ENCODE measurements at regions not wholly inside any gene's neighbourhood (a gene's known extent, or its start where the extent isn't known, plus 50 kb on each side); places are given as distances from the start of the nearest gene placed in this dataset.

- H3K4me3 ChIP-seq (ENCODE audit: control extremely low read depth in 1 of 5, extremely low read depth in 1 of 5, insufficient read depth in 1 of 5, low read depth in 2 of 5, low read length in 4 of 5) = no peak overlapping the region
- ChIA-PET CTCF (no interaction called here), POLR2A (no interaction called here)
- no peaks in the 10 kb centered on the region for H3K36me3 ChIP-seq (replicated peaks in 1 of 2; ENCODE audit: control extremely low read depth in 1 of 2, control insufficient read depth in 1 of 2, extremely low read depth in 1 of 2, insufficient read depth in 2 of 2, low read length in 1 of 2)
- Mint-ChIP-seq H3K27ac (no peak overlapping the region), H3K4me1 (no peaks in the 10 kb centered on the region), H3K4me3 (no peak overlapping the region), H3K27me3 (peaks cover under 1% of the 10 kb centered on the region), H3K9me3 (ENCODE audit: insufficient read depth) (no peaks in the 10 kb centered on the region)
- WGBS (ENCODE audit: insufficient coverage) = no CpG with 5 or more reads among the region's 1 CpG
- TF ChIP-seq EZH2 (IDR thresholded peaks at IDR 0.05; ENCODE audit: borderline replicate concordance, insufficient read depth, low read depth, low read length, poor library complexity, severe bottlenecking) = no peak
- TF ChIP-seq, protein P1, sequence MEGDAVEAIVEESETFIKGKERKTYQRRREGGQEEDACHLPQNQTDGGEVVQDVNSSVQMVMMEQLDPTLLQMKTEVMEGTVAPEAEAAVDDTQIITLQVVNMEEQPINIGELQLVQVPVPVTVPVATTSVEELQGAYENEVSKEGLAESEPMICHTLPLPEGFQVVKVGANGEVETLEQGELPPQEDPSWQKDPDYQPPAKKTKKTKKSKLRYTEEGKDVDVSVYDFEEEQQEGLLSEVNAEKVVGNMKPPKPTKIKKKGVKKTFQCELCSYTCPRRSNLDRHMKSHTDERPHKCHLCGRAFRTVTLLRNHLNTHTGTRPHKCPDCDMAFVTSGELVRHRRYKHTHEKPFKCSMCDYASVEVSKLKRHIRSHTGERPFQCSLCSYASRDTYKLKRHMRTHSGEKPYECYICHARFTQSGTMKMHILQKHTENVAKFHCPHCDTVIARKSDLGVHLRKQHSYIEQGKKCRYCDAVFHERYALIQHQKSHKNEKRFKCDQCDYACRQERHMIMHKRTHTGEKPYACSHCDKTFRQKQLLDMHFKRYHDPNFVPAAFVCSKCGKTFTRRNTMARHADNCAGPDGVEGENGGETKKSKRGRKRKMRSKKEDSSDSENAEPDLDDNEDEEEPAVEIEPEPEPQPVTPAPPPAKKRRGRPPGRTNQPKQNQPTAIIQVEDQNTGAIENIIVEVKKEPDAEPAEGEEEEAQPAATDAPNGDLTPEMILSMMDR (IDR thresholded peaks at IDR 0.05) = no peak
- no peaks in the 10 kb centered on the region for H3K27me3 ChIP-seq (replicated peaks in 1 of 4; ENCODE audit: control extremely low read depth in 1 of 4, control insufficient read depth in 3 of 4, insufficient read depth in 4 of 4, low read length in 3 of 4)
- H4K20me1 ChIP-seq (ENCODE audit: control insufficient read depth, insufficient read depth, low read length, poor library complexity, severe bottlenecking) = no peaks in the 10 kb centered on the region
- H2AFZ ChIP-seq (ENCODE audit: insufficient read depth, low read depth, low read length, poor library complexity, severe bottlenecking) = no peak overlapping the region
- ATAC-seq (ENCODE audit: low read depth) = no peak
- H3K4me2 ChIP-seq (replicated peaks; ENCODE audit: low read depth, low read length, poor library complexity, severe bottlenecking) = no peak overlapping the region
- H3K79me2 ChIP-seq (ENCODE audit: control insufficient read depth, insufficient read depth, low read length) = no peaks in the 10 kb centered on the region
- no peak for DNase-seq
- intact Hi-C loops (cut with micrococcal nuclease) = no loop called here
- no peak overlapping the region for H3K27ac ChIP-seq (ENCODE audit: low read length in 2 of 2)
- no peaks in the 10 kb centered on the region for H3K9me3 ChIP-seq (ENCODE audit: control extremely low read depth in 1 of 3, control insufficient read depth in 2 of 3, insufficient read depth in 1 of 3, low read length in 2 of 3)
- H3K9ac ChIP-seq (ENCODE audit: low read length) = no peak overlapping the region
- H3K4me1 ChIP-seq (ENCODE audit: control insufficient read depth in 2 of 2, insufficient read depth in 2 of 2, low read length in 2 of 2) = no peaks in the 10 kb centered on the region
Measured at GRCh38 chr7:41445432-41445831, 257.5 kb downstream of the INHBA start.

DNA sequence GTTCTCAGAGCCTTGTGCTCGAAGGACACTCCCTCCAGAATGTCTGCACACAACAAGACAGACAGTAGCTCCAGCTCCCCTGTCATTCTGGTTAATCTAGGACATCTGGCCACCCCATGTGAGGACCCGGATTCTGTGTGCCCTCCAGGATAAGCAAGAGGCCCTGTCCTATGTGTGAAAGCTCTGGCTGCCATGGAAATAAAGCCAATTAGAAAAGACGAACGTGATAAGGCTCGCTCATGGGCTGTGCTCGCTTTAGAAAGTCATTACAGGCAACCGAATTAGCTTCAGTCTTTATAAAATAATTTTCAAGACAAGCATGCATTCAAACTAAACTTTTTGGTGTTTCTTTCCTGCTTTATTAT lies 263.4 kb downstream of the INHBA start:
- Histone ChIP-seq H3K4me2 (replicated peaks; ENCODE audit: low read depth, low read length, poor library complexity, severe bottlenecking) (no peak overlapping the region), H3K9me3 (ENCODE audit: control extremely low read depth in 1 of 3, control insufficient read depth in 2 of 3, insufficient read depth in 1 of 3, low read length in 2 of 3) (peaks cover 0 to 4% (median 0%) of the 10 kb centered on the region in 3 donors), H3K9ac (ENCODE audit: low read length) (no peak overlapping the region), H3K4me1 (ENCODE audit: control insufficient read depth in 2 of 2, insufficient read depth in 2 of 2, low read length in 2 of 2) (no peaks in the 10 kb centered on the region), H3K79me2 (ENCODE audit: control insufficient read depth, insufficient read depth, low read length) (no peaks in the 10 kb centered on the region), H3K27ac (ENCODE audit: low read length in 2 of 2) (no peak overlapping the region), H4K20me1 (ENCODE audit: control insufficient read depth, insufficient read depth, low read length, poor library complexity, severe bottlenecking) (no peaks in the 10 kb centered on the region), H3K36me3 (replicated peaks in 1 of 2; ENCODE audit: control extremely low read depth in 1 of 2, control insufficient read depth in 1 of 2, extremely low read depth in 1 of 2, insufficient read depth in 2 of 2, low read length in 1 of 2) (no peaks in the 10 kb centered on the region), H3K4me3 (ENCODE audit: control extremely low read depth in 1 of 5, extremely low read depth in 1 of 5, insufficient read depth in 1 of 5, low read depth in 2 of 5, low read length in 4 of 5) (no peak overlapping the region), H3K27me3 (replicated peaks in 1 of 4; ENCODE audit: control extremely low read depth in 1 of 4, control insufficient read depth in 3 of 4, insufficient read depth in 4 of 4, low read length in 3 of 4) (no peaks in the 10 kb centered on the region), H2AFZ (ENCODE audit: insufficient read depth, low read depth, low read length, poor library complexity, severe bottlenecking) (no peak overlapping the region)
- H3K4me1 Mint-ChIP-seq = no peaks in the 10 kb centered on the region
- ChIA-PET CTCF (no interaction called here), POLR2A (no interaction called here)
- TF ChIP-seq, protein P1 (IDR thresholded peaks at IDR 0.05) = no peak
- TF ChIP-seq EZH2 (IDR thresholded peaks at IDR 0.05; ENCODE audit: borderline replicate concordance, insufficient read depth, low read depth, low read length, poor library complexity, severe bottlenecking) = no peak
- H3K27ac Mint-ChIP-seq = no peak overlapping the region
- WGBS (ENCODE audit: insufficient coverage) = 93% methylated on average over 6 of the region's 7 CpGs
- DNase-seq (no peak), ATAC-seq (ENCODE audit: low read depth) (no peak)
- H3K9me3 Mint-ChIP-seq (ENCODE audit: insufficient read depth) = no peaks in the 10 kb centered on the region
- no peaks in the 10 kb centered on the region for H3K27me3 Mint-ChIP-seq
- intact Hi-C loops (cut with micrococcal nuclease) = no loop called here
- H3K4me3 Mint-ChIP-seq = no peak overlapping the region
